ENCODE measurements at regions not wholly inside any gene's neighbourhood (a gene's known extent, or its start where the extent isn't known, plus 50 kb on each side); places are given as distances from the start of the nearest gene placed in this dataset.

DNA sequence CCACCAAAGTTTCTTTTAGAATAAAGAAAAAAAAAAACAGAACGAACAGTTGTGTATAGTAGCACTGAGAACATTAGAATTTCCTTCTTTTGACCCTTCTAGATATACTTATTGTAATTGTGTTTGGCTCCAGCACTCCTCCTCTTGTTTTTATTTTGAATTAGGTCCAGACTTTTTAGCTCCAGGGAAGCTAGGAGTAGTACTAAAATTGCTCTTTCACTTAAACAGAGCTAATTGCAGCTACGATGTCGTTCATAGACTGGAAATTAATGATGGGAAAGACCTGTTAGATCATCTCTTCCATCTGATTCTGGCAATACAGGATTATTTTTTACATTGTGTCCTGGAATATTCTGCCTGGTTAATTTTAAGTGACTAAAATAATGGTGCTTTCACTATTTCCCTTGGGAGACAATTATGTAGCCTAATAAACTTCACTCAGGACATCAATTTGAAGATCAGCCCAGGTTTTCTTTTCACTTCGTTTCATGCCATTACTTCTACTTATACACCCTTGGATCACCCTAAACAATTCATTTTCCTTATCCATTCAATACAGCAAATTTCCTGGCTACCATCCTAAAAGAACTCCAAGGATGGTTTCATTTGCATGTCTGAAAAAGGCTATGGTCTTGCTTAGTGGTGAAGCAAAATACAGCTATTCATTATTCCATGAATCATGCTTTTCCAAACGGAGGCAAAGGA is 480.8 kb upstream of the TECRL start:
- TF ChIP-seq CTCF (IDR thresholded peaks at IDR 0.05): no peak
- TF ChIP-seq TCF7L2 (IDR thresholded peaks at IDR 0.05; ENCODE audit: low read depth, low read length): no peak
- no peak for TF ChIP-seq POLR2AphosphoS5 (IDR thresholded peaks at IDR 0.05; ENCODE audit: low read depth, low read length)

Data from Panc1 (cell line).